HG03469 (cell line): ENCODE measurements at regions not wholly inside any gene's neighbourhood (a gene's known extent, or its start where the extent isn't known, plus 50 kb on each side); places are given as distances from the start of the nearest gene placed in this dataset.
"Not testable (repeated sequence)": the region's sequence is repeated elsewhere in the genome, so short reads cannot be mapped to it uniquely, and the experiment has no call there.

Experiments used
- ATAC-seq: cut with Tn5 transposase; IDR thresholded peaks from one replicate; pipeline ENCODE4 v1.9.1; 2021; ENCODE audit warnings: mild to moderate bottlenecking, moderate library complexity, moderate number of reproducible peaks; ENCODE audit not compliant: unreplicated experiment

DNA sequence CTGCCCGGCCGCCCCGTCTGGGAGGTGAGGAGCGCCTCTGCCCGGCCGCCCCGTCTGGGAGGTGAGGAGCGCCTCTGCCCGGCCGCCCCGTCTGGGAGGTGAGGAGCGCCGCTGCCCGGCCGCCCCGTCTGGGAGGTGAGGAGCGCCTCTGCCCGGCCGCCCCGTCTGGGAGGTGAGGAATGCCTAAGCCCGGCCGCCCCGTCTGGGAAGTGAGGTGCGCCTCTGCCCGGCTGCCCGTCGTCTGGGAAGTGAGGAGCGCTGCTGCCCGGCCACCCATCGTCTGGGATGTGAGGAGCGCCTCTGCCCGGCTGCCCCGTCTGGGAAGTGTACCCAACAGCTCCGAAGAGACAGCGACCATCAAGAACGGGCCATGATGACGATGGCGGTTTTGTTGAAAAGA lies 136.6 kb upstream of the PROKR2 start:
- ATAC-seq, result not testable (repeated sequence)

DNA sequence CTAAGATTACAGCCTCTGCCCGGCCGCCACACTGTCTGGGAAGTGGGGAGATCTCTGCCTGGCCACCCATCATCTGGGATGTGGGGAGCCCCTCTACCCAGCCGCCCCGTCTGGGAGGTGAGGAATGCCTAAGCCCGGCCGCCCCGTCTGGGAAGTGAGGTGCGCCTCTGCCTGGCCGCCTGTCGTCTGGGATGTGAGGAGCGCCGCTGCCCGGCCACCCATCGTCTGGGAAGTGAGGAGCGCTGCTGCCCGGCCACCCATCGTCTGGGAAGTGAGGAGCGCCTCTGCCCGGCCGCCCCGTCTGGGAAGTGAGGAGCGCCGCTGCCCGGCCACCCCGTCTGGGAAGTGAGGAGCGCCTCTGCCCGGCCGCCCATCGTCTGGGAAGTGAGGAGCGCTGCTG lies 135.9 kb upstream of the PROKR2 start:
- not testable (repeated sequence) for ATAC-seq

- ATAC-seq, result not testable (repeated sequence)
These were observed 135.5 kb upstream of the PROKR2 start for GRCh38 chr20:5452286-5452685.

- no peak for ATAC-seq
These were observed 135.0 kb upstream of the PROKR2 start for GRCh38 chr20:5451643-5452210.

DNA sequence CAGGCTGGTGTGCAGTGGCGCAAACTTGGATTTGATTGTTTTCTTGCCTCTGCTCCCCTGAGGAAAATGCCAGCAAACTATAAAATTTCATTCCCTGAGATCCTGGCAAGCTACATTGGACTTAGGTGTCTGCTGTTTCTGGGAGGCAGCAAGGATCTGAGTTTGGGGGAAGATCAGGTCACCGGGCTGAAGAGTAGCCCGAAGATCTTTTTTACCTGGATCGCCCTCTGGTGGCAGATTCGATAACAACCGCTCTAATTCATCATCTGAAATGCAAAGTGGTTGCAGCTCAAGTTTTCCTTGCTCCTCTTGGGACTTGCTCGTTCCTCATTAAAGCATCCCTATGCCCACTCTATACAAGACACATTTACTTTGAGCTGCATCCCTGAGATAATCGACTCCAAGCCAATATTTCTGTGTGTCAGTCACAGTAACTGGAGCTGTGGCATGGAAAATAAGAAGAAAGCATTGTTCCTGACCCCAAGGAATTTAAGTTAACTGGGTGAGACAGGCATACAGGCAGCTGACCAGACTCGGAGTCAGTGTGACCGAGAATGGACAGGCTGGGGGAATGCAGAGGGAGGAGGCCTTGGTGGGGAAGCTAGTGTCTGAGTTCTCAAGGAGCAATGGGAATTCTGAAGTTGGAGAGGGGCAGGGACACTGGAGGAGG lies 131.8 kb upstream of the PROKR2 start:
- ATAC-seq, result no peak

GRCh38 chr20:5447188-5447587 lies 130.4 kb upstream of the PROKR2 start:
- ATAC-seq, result no peak

DNA sequence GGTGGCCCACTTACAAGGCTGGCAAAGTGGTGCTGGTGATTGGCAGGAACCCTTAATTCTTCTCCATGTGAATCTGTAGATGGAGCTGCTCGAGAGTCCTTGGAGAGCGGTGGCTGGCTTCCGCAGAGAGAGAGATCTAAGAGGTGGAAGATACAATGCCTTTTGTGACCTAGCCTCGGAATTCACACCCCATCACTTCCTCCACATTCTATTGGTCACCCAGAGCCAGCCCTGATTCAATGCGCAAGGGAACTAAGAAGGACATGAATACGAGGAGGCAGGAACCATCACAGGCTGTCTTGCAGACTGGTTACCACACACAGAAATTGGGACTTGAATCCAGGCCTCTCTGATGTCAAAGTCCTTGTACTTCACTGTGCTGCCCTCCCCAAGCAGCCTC lies 128.9 kb upstream of the PROKR2 start:
- ATAC-seq, result no peak

DNA sequence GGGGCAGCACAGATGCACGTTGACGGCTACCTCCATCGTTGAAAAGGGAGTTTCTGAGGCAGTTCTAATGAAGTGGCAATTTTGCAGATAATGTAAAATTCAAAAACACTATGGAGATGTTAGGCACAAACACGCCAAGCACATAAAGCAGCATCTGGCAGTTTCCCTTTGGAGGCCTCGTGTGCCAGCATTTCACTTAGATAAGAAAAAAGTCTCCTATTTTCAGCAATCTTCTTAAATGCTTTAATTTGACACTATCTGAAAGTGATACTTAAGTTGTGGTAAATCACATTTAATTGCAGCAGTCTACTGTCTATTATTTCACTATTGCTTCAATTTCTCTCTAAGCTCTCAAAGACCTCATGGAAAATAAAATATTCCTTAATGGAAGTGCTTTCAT lies 125.3 kb upstream of the PROKR2 start:
- ATAC-seq, result no peak

GRCh38 chr20:5434116-5434515 lies 117.4 kb upstream of the PROKR2 start:
- ATAC-seq, result no peak

DNA sequence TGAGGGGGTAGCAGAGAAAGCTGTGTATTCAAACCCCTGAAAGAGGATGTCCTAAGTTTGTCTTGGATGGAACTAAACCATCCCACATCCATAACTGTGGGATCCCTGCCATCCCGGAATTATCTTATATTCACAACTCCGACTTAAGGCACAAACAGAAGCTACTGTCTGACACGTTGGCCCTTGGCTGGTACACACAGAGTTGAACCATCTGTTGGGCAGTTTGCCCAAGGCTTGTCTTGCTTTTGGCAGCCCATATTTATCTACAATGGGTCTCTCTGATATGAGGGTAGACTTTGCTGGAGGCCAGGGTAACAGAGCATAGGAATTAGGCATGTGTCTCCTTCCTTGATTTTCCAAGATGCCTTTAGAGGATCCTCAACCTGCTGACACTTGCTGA lies 116.6 kb upstream of the PROKR2 start:
- no peak for ATAC-seq

GRCh38 chr20:5432030-5432429 lies 115.3 kb upstream of the PROKR2 start:
- ATAC-seq, result no peak

GRCh38 chr20:5430670-5431069 lies 113.9 kb upstream of the PROKR2 start:
- no peak for ATAC-seq

DNA sequence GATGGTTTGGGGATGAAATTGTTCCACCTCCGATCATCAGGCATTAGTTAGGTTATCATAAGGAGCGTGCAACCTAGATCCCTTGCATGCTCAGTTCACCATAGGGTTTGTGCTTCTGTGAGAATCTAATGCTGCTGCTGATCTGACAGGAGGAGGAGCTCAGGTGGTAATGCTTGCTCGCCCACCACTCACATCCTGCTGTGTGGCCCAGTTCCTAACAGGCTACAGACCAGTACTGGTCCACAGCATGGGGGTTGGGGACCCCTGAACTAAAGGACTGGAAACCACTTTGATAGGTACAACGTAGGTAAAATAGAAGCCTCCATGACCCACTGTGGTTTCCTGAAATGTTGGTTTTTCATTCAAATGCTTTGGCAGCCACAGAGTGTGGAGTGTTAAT lies 109.3 kb upstream of the PROKR2 start:
- no peak for ATAC-seq

- ATAC-seq, result no peak
These were observed 99.3 kb upstream of the PROKR2 start for GRCh38 chr20:5416086-5416485.

- ATAC-seq, result no peak
These were observed 96.6 kb upstream of the PROKR2 start for GRCh38 chr20:5413394-5413793.

- no peak for ATAC-seq
These were observed 93.7 kb upstream of the PROKR2 start for GRCh38 chr20:5410470-5410869.

DNA sequence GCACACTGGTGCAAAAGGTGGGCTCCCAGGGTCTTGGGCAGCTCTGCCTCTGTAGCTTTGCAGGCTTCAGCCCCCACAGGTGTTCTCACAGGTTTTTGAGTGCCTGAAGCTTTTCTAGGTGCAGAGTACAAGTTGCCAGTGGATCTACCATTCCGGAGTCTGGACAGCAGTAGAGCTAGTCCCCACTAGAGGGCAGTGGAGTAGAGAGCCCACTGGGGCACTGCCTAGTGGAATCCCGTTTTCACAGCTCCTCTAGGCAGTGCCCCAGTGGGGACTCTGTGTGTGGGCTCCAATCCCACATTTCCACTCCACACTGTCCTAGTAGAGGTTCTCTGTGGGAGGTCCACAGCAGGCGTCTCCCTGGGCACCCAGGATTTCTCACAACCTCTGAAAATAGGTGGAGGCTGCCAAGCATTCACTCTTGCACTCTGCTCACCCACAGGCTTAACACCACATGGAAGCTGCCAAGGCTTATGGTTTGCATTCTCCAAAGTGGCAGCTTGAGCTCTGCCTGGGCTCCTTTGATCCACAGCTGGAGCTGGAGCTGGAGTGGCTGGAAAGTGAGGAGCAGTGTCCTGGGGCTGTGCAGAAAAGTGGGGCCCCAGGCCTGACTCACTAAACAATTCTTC lies 86.3 kb upstream of the PROKR2 start:
- peak; percentile 54 for ATAC-seq

GRCh38 chr20:5401277-5401875 lies 84.6 kb upstream of the PROKR2 start:
- ATAC-seq, result no peak

DNA sequence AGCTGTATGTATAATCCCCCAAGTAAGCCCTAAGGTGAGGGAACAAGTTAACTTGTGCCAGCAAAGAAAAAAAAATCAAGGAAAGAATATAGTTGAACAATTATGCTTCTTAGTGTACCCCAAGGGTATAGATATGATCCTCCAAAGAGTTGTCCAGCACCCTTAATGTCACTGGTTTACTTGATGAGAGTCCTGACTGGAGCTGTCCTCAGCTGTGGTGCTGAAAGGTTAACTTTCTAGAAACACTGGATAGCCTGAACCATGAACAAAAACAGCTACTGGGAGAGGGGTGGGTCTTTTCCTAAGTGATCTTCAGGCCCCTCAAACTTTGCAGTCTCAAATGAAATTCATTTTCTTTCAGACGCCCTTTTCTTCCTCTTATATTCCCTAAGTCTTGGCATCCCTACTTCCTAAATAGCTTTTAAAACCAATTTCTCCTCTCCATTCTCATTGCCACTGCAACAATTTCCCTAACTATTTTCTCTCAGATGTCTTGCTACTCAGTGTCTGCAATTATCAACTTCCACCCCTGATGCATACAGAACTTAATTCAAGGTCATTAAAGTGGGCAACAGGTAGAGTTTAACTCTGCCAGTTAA lies 83.5 kb upstream of the PROKR2 start:
- no peak for ATAC-seq

GRCh38 chr20:5397393-5397792 lies 80.6 kb upstream of the PROKR2 start:
- ATAC-seq, result no peak

GRCh38 chr20:5395932-5396727 lies 79.4 kb upstream of the PROKR2 start:
- no peak for ATAC-seq
